ENCODE measurements at regions not wholly inside any gene's neighbourhood (a gene's known extent, or its start where the extent isn't known, plus 50 kb on each side); places are given as distances from the start of the nearest gene placed in this dataset.

GRCh38 chr1:218779341-218780100 is 394.2 kb upstream of the LYPLAL1 start:
- no peak for DNase-seq

- no peak for DNase-seq
Observed at GRCh38 chr1:218783131-218783530, 390.5 kb upstream of the LYPLAL1 start.

- no peak for DNase-seq
Observed at GRCh38 chr1:218783916-218784315, 389.8 kb upstream of the LYPLAL1 start.

GRCh38 chr1:218785928-218786327 is 387.8 kb upstream of the LYPLAL1 start:
- DNase-seq = no peak

DNA sequence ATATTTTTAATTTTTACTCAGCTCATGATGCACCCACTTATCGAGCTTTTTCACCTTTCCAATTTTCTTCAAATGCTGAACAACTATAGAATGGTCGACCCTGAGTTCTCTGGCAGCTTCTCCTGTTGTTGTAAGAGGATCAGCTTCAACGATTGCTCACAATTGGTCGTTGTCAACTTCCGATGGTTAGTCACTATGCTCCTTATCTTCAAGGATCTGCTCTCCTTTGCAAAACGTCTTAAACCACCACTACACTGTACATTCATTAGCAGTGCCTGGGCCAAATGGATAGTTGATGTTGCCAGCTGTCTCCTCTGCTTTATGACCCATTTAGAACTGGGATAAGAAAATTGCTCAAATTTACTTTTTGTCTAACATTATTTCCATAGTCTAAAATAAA is 385.9 kb upstream of the LYPLAL1 start:
- no peak for DNase-seq

GRCh38 chr1:218796773-218797172 is 376.9 kb upstream of the LYPLAL1 start:
- no peak for DNase-seq

- DNase-seq = no peak
Observed at GRCh38 chr1:218802799-218803198, 370.9 kb upstream of the LYPLAL1 start.

DNA sequence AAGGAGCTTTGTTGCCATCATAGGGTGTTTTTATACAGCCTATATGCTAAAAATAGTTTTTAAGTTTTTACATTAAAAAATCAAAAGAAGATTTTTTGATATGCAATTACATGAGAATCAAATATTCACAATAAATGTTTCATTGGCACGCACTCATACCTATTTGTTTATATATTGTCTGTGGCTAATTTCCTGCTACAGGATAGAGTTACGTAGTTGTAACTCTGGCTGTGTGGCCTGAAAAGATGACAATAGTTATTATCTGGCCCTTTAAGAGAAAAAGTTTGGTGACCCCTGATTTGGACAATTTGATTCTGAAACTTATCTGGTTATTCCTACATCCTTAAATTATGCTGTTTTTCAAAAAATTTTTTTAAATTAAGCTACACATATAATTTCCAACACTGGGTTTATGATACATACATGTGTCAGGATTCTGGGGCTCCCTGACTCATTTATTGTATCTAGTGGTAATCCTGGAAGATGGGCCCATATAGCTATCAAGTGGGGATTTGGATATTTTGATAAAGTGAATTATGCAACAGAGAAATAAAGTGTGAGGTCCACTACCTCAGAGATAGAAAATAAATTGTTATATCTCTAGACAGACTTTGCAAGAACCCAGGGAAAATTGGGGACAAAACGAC is 370.2 kb upstream of the LYPLAL1 start:
- no peak for DNase-seq

- no peak for DNase-seq
Observed at GRCh38 chr1:218804014-218804785, 369.5 kb upstream of the LYPLAL1 start.

DNA sequence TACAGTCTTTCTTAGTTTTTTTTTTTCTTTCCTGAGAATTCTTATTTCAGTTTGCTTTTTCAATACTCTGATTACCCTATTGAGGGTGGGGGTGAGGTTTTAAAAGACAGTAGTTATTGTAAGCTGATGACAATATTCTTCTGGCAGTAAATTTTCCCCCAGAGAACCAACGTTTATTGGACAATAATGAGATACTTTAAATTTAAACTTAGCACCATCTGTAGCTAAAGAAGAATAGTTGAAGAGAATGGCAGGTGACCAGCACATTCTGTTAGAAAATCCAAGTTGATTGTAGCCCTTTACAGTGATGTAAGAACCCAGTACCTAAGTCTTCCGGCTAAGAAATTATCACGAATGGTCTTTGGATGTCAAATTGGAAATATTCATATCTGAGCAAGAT is 364.6 kb upstream of the LYPLAL1 start:
- DNase-seq = no peak

DNA sequence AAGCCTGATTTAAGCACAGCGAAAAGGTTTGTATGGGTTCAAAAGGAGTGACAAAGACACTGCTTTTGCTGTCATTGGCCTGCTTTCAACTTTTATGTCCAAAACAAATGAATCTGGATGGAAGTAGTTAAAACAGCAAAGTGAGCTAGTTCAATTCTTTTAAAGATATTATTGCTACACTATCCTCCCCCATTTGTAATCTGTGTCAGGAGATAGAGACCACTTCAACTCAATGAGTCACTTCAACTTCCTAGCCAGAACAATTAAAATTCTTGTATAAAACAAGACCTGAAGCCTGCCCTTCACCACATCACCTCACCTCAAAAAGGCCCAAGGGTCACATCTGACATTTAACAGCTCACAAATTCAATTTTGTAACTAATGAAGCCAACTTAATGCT is 364.1 kb upstream of the LYPLAL1 start:
- DNase-seq = no peak

DNA sequence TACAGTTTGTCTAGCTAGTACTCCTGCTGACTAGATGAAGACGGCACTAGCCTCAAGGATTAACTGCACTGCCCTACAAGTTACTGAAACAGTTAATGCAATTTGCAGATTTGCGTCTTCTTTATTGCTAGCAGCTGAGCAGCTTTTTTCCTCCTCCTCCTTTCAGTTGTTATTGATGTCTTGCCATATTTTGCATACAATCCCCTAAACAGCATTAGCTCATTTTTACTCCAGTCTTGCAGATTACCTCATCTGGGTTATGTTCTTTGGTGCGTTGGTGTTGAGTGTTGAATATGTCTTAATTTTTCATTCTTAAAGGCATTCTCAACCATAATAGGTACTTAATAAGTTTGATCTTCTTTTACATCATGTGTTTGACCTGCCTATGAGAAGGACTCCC is 363.4 kb upstream of the LYPLAL1 start:
- no peak for DNase-seq

- DNase-seq = no peak
Observed at GRCh38 chr1:218811497-218811896, 362.2 kb upstream of the LYPLAL1 start.

- no peak for DNase-seq
Observed at GRCh38 chr1:218812360-218812759, 361.3 kb upstream of the LYPLAL1 start.

GRCh38 chr1:218813237-218813636 is 360.4 kb upstream of the LYPLAL1 start:
- no peak for DNase-seq

DNA sequence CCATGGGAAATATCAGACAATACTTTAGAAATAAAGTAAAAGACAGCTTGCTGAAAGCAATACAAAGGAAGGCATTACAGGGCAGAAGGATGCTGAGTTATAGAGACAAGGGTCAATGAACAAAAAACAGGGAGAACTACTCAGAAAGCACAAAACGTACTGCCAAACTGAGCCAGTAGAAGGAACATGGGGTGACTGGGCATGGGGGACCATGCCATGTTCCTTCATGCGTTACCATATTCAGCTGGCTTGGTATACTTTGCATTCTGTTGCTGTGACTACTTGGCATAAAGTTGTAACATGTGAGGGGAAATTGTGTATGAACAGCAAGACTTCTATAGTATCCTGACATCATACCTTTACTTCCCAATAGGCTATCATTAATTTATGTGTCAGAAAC is 358.6 kb upstream of the LYPLAL1 start:
- DNase-seq = no peak

DNA sequence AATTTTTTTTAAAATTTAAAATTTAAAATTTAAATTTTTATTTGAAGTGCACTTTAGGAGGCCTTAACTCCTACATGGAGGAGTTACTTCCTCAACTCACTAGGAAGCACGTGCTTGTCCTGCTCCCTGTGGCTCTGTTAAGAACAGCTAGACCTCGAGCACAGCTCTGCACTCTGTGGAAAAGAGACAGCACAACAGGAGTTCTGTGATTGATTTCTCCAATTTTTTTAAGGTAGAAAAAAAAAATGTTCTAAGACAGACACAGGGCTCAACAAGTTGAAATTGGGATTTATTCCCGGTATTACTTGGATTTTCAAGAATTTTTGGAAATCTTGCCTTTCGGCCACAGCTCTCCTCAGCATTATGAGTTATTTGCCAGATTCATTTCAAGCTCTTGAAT is 356.6 kb upstream of the LYPLAL1 start:
- DNase-seq = no peak

DNA sequence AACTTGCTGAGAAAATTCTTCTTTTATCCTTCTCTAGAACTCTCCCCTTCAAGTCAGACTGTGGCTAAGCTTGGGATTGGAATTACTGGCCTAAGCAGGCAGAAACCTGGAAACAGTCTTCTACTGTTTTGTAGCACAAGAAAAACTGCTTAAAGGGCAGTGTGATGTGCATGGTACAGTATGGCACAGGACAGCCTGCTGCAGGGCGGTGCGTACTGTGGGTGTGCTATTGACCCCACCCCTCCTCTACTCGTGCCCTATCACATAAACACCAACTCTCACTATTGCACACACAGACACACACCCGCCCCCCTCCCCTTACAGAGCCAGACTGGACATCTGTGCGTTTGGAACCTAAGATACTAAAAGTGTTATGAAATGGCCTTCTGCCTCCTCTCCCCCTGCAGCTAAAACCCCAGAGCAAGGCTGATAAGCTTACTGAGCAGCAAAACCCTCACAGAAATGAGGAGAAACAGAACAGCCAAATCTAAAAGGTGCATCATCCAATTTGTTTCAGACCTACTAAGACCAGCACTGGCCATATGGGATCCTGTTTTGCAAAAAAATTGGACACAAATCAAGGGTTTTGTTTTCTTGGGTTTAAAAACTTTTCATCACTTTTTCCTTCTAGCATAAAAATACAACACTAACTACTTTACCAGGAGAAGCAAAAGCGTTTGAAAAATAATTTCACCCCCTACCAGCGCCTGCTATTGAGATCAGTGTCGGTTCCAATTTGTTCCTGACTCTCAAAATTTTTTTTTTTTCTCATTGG is 355.8 kb upstream of the LYPLAL1 start:
- no peak for DNase-seq

DNA sequence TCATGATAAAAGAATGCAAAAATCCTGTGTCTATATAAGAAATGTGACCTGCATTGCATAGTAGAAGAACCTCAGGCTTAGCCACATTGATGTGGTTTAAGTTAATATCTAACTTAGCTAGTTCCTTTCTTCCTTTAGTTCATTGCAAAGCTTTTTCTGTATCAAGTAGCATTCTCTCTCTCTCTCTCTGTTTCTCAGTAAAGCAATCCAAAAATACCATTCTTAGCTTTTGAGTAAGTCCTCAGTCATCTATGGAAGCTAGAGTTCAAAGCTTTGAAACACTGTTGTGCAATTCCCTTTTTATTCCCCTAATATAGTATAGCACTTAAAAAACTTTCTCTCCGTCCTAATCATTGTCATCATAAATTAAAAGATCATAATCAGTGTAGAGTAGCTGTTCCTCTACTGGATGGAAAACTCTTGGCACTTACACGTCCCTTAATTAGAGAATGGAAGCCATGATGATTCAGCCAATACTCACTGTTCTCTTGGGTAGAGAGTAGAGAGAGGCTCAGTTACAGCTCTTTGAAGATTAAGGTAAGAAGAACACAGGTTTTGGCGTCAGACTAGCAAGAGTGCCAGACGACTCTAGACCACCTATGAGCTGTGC is 350.3 kb upstream of the LYPLAL1 start:
- no peak for DNase-seq

DNA sequence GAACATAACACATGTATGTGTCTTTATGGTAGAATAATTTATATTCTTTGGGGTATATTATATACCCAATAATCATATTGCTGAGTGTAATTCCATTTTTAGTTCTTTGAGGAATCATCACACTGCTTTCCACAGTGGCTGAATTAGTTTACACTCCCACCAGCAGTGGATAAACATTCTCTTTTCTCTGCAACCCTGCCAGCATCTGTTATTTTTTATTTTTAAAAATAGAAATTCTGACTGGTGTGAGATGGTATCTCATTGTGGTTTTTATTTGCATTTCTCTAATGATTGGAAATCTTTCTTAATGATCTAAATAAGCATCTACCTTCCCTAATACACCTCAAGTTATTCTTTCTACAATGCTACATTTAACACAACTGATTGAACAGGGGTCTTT is 346.2 kb upstream of the LYPLAL1 start:
- no peak for DNase-seq

DNA sequence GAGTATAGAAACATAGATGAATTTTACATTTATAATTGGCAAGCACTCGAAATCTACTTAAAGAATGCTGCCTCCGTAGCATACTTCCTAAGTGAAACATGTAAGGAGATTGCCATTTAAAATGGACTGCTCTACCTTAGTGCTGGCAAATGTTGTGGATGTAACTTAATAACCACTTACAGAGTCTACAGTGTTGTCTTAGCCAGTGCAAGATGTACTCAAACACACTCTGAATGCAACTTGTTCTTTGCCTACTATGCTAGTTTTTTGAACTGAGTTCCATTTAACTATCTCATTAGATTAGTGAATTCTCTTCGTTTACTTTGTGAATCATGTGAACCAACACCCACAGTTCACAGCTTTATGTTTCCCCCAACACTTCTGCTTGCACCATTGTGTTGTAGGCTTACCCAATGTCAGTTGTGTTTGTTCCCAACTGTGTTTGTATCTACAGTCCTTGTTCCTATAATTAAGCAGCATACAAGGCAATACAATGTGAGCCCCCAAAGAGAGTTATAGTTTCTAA is 345.5 kb upstream of the LYPLAL1 start:
- no peak for DNase-seq

DNA sequence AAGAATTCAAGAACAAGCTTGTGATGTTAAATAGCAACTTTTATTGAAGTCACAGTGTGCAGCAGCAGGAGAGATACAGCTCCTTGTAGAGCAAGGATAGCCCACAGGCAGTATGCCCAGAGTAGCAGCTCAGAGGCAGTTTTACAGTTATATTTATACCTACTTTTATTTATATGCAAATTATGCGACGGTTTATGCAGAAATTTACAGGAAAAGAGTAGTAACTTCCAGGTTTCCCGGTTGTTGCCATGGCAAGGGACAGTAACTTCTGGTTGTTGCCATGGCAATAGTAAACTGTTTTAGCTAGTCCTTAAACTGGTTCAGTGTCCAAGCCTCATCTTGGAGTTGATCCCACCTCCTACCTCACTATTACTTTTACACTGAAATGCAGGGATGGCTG is 344.6 kb upstream of the LYPLAL1 start:
- no peak for DNase-seq

DNA sequence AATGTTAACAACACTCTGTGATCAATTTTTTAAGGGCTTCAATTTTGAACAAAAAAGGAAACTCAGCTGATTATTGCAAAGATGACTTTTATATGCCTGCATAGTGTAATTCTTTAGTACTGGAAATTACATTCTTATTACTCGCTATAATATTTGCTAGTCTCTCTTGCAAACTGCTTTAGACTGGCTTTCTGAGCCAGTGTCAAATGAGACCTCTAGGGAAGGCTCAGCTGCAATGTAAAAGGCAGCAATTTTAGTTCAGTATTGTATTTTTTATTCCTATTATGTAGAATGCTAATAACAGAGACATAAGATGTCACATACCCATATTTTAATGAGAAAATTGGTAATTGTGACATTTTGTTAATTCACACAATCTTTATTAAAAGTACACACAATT is 338.1 kb upstream of the LYPLAL1 start:
- no peak for DNase-seq
